NCI-H2227 (cell line): ENCODE measurements at regions not wholly inside any gene's neighbourhood (a gene's known extent, or its start where the extent isn't known, plus 50 kb on each side); places are given as distances from the start of the nearest gene placed in this dataset.
"Not testable (repeated sequence)": the region's sequence is repeated elsewhere in the genome, so short reads cannot be mapped to it uniquely, and the experiment has no call there.

ENCODE experiments used
- DNase-seq: peaks from one replicate; lab custom pipeline; 2025; ENCODE audit not compliant: unreplicated experiment; lab: John Stamatoyannopoulos, UW

DNA sequence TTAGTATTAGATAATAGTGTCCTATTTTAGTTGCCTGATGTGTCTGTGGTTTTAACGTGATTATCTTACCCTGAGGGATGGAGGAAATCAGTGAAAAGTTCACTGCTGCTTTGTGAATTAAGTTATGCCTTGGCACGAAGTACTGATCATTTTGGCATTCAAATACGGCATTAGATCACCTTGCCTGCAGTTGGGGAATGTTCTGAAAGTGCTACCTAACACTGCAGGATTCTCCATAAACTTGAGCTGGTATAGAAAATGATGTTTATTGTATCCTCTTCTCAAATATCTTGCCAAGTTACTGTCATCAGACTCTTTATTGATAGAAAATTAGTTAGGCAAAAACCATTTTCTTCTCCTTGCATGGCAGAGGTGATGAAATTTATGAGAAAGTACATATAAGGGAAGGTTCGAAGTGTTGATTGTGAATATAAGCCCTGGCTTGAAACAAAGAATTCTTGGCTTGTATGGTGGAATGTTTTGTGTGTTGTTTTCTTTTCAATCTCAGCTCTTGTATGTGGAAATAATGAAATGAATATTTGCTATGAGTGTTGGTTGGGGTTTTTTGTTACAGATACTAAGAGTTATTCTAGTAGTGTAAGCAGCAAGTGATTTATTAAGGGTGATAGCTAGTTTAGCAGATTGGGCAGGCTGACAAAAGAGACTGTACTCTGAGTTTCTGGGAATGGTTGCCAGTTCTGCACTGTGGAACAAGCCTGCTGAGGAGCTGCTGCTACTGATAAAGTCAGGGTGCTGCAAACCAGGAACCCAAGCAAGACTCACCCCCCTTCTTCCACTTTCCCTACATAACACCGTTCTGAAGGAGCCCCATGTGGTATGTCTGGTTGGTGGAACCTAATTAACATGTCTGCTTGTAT, 448.3 kb downstream of the PCNX1 start:
- DNase-seq: no peak

DNA sequence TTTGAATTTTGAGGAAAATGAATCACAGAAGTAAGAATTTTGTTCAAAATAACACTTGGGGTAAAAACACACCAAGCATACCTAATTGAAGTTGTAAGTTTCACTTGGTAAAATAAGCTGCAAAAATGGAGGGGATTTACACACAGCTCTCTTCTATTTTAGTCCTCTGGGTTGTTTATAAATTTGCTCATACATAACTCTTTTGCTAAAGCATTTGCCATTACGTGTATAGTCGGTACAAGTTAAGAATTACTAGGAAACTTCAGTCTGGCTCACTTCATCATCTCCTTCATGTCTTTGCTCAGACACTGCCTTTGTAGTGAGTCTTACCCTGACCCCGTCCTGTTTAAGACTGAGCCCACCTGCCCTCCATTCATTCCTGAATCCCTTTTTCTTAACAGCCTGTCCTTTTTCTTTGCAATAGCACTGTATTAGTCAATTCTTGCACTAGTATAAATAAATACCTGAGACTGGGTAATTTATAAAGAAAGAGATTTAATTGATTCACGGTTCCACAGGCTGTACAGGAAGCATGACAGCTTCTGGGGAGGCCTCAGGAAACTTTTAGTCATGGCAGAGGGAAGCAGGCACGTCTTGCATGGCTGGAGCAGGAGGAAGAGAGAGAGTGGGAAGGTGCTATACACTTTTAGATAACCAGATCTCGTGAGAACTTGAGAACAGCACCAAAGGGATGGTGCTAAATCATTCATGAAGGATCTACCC, 451.1 kb downstream of the PCNX1 start:
- no peak for DNase-seq

DNA sequence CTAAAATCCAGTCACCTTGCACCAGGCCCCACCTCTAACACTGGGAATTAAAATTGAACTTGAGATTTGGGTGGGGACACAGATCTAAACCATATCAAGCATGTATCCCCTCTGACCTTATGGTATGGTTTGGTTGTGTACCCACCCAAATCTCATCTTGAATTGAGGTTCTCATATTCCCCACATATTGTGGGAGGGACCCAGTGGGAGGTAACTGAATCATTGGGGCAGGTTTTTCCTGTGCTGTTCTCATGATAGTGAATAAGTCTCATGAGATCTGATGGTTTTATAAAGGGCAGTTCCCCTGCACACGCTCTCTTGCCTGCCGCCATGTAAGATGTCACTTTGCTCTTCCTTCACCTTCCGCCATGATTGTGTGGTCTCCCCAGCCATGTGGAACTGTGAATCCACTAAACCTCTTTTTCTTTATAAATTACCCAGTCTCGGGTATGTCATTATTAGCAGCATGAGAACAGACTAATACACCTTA, 451.7 kb downstream of the PCNX1 start:
- DNase-seq: not testable (repeated sequence)

DNA sequence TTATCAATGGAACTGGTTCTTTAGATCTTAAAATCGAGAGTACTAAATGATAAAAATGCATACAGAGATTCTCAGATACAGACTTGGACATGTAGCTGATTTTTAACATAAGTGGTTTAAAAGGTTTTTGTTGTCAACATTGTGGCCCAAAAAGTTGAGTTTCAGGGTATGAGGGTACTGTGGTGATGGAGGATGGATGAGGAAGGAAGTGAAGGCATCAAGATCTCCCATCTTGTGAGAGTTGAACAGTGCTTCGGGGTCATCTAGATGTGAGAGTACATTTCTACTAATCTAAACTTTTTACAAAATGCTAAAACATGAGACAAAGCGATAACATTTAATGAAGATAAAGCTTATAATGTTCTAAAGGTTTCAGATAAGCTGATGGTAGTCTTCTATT, 452.6 kb downstream of the PCNX1 start:
- no peak for DNase-seq

DNA sequence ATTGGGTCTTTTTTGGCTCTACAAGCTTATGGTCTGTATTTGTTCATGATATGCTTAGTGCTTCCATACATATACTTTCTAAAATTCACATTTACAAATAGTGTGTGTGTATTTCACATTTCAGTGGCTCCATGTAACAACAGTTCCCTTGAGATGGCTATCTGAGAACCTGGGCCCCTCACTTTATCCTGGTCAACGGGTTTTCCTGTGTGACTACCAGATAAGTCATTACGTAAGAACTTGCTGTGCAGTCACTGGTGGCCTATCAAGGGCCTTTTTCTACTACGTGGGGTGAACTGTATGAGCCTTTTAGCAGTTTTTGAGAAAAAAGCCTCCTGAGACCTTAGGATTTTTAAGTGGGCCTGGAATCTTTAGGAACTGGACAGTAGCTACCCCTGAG, 454.1 kb downstream of the PCNX1 start:
- no peak for DNase-seq

DNA sequence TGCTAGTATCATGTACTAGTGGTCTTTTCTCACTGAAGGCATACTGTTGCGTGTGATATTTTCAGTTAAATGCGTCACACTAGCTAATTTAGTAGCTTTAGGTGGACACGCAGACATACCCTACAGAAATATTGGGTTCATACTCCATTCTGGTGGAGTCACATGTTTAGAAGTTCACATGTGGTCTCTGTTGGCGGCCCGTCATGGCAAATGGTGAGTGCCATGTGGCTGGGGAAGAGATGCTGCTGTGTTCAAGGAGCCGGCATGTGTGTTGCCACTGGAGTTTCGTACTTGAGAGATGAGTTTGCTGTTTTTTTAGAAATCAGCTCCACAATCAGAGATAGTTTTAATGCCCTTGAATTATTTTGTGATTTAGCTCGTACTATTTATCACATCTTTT, 454.6 kb downstream of the PCNX1 start:
- no peak for DNase-seq

DNA sequence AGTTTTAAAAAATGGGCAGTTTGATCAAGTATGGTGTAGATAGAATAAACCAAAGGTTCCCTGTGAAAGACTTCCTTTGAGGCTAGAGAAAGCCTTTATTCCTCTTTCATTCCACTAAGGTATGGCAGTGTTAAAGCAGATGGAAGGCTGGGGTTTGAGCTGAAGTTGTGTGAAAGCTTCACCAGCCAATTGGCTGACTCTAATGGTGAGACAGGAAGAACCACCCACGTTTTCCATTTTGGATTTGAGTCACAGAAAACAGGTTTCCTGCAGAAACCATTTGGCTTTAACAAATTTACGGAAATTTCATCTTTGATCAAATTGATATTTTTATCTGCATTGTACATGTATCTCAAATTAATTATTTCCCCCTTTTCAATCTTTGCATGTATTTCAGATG, 455.0 kb downstream of the PCNX1 start:
- DNase-seq: no peak

DNA sequence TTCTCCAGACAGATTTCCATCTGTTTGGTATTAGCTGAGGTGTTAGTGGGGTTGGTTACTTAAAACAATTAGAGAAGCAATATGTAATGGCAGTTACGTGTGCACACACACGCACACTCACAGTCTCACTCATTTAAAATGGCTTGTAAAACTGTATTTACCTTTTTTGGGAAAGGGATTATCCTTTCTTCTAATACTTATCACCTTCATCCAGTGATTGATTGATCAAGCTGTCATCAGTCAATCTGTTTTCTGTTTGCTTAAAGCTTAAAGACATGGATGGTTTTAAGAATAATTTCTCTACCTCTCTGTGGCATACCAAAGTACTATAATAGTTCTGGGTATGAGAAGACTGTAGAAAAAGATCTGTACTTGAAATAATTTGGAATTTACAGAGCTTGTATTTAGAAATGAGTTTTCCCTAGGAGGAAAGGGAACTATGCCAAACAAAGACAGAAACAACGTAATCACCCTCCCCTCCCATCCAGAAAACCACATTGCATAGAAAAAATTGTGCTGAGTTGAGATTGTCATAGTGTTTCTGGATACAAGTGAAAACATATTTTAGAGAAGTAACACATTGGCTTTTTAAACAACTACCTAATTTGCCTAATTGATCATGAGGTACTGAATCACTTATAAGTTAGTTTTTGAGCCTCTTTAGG, 455.8 kb downstream of the PCNX1 start:
- no peak for DNase-seq

DNA sequence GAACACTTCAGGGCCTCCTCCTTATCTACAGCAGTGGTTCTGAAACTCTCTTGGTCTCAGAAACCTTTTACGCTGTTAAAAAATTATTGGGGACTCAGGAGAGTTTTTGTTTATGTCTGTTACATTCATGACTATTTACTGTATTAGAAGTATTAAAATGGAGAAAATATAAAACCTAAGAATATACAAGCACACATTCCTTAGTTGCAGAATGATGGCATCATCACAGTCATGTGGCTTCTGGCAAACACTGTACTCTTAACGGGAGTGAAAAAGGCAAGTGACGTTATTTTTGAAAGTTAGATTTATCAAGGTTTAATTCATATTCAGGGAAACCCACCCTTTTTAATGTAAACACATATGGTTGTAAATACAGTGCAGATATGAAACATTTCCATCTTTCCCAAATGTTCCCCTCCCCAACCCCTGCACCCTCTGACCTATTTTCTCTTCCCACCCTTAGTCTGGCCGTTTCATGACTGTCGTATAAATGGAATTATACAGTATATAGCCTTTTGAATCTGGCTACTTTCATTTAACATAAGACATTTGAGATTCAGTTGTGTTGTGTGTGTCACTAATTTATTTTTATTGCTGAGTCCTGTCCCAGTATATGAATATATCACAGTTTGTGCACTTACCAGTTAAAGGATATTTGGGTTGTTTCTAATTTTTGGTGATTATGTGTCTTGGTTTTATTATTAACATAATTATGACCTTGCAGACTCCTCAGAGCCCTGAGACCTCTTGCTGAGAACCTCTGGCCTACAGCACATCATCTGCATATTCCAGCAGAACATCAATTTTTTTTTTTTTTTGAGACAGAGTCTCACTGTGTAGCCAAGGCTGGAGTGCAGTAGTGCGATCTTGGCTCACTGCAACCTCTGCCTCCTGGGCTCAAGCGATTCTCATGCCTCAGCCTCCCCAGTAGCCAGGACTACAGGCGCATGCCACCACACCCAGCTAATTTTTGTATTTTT, 457.0 kb downstream of the PCNX1 start:
- no peak for DNase-seq

DNA sequence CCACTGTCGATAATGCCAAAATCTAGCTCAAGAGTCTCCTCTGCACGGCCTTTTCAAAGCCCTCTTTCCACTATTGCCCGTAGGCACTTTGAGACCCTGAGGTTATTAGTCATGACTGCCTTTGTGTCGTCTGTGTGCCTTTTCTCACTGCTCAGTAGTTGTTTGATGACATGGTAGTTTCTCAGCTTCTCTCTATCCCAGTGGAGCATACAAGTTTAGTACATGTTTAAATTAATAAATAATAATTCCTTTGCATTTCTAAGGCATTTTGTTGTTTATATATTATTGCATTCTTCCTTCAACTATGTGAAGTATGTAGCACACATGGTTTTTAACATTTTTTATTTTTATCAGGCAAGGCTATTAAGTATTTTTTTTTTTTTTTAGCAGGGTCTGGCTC, 458.1 kb downstream of the PCNX1 start:
- no peak for DNase-seq

DNA sequence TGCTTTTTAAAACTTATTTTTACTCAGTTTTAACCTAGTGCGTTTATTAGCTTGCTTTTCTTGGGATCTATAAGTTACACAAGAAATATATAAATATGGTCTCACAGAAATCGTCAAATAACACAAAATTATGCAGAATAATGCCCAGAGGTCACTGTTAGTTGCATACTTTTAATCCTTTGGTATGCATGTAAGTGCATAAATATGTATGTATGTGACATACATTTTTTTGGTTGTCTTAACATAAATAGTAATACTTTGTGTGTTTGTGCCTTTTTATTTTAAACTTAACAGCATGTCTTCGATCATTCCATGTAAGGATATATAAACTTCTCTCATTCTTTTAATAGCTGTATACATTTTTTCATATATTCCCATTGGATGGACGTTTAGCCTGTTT, 459.6 kb downstream of the PCNX1 start:
- DNase-seq: no peak

DNA sequence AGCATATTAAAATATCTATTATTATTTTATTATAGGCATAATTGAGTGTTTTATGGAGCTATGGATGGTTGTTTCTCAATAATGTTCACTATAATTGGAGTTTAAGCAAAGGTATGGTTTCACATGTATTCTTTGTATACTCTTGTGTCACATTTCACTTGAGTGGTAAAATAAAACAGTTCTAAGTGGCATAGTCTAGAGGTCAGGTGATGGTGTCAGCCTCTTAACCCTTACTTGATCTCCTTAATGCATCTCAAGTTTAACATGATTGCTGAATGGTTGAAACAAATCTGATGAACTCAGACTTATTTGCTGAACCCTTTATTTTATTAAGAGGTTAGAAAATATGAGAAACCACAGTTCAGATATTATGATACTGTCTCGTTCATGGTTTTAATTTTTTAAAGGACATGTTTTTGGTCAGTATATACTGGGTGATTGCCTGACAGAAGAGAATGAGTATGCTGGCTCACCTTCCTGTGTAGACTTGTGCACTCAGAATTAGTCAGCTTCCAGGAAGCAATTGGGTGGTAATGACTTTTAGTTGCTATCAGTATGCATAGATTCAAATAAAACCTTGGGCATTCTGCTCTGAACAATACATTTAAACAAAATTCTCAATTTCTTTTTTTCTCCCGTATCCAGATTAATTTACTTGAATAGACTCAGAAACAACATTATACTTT, 464.6 kb downstream of the PCNX1 start:
- no peak for DNase-seq

DNA sequence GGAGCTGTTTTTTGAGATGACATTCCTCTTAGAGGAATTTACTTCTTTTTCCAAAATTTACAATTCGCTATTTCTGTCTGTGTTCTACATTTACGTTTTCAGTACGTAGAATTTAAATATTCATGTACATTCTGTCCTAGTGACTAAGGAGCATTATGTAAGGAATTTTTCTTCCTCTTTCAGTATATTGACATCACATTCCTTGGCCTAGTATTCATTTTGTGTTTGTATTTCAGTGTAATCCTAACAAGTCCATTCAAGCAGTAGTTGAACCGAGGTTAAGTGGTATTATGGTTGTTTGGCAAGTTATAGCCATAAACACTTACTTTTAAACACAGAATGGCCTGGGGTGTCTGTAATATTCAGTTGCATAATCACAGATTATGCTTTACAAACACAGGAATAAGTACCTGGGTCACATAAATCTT, 465.2 kb downstream of the PCNX1 start:
- DNase-seq: no peak

DNA sequence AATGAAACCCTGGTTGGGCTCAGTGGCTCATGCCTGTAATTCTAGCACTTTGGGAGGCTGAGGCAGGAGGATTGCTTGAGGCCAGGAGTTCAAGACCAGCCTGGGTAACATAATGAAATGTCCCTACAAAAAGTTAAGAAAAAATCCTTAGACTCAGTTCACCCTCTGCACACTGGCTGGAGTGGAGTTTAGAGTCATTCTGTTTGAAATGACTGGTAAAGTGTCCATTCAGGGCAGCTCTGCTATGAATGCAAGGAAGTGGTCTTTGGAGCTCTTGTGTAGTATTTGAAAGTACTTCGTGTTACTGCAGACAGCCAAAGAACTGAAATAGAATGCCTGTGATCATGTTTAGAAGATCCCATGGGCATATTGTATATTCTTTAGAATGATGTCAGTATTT, 466.5 kb downstream of the PCNX1 start:
- DNase-seq: no peak

DNA sequence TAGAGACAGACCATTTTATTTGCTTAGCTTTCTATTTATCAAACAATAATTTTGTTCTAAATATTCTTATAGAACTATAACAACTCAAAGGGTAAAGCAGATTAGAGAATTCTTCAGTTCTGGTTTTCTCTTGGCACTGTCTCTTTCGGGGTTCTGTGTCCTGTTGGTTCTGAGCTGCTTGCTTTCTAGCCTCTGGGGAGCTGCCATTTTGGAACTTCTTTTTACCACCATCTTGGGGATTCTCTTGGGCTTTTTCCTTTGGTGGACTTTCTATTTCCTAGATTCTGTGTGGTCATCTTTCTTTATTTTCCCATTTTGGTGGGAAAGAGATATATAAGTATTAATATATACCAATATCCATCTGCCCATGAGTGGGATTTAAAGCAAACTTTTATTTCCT, 467.7 kb downstream of the PCNX1 start:
- DNase-seq: no peak

DNA sequence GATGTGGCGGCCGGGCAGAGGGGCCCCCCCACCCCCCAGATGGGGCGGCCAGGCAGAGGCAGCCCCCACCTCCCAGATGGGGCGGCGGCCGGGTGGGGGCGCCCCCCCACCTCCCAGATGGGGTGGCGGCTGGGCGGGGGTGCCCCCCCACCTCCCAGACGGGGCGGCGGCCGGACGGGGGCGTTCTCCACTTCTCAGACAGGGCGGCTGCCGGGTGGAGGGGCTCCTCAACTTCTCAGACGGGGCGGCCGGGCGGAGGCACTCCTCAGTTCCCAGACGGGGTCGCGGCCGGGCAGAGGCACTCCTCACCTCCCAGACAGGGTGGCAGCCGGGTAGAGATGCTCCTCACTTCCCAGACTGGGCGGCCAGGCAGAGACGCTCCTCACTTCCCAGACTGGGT, 469.8 kb downstream of the PCNX1 start:
- DNase-seq: no peak

DNA sequence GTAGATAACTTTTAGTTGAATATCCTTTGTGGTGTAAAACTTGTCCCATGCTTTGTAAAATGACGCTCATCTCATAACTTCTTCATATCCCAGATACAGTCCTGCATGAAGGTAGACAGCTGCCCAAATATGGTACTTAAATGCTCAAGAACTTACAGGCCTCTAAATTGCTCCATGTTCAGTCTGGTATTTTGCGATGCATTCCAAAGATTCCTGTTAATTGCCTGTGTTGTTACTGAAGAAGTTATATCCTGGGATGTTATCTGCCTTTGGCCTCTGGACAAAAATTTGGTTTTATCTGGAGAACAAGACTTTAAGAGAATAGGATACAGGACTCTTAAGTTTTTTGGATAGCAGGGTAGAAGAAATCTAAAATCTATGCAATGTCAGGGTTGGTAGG, 473.0 kb downstream of the PCNX1 start:
- DNase-seq: no peak

DNA sequence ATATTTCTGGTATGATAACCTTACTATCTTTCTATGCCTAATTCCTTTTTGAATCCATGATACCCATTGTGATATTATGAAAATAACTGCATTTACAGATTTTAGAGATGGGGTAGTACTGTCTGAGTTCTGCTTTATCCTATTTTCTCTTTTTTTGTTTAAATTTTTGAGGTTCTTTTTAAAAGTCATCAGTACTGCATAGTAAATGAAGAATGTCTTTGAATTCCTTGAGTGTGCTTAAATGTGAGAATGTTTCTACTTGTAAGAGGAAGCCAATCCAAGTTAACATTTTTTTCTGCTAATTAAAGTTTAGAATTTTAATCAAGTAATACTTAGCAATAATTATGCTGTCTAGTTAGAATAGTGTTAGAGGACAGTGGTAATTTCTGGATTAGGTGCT, 474.6 kb downstream of the PCNX1 start:
- DNase-seq: no peak

DNA sequence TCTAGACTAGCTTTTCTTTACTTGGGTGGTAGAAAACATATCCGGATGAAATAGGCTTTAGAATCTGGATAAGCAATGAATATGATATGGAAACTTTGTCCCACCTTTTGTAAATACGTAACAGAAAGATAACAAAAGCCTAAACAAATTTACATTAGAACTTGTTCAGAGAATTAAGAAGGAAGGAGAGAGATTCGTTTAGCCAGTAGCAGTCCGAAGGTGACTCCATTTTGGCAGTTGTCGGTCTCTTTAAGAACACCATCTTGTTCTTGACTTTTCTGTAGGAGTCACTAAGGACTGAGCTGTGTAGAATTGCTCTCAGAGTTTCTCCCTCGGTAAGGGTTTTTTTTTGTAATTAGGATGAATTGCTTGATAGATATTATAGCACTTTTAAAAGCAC, 475.1 kb downstream of the PCNX1 start:
- no peak for DNase-seq

DNA sequence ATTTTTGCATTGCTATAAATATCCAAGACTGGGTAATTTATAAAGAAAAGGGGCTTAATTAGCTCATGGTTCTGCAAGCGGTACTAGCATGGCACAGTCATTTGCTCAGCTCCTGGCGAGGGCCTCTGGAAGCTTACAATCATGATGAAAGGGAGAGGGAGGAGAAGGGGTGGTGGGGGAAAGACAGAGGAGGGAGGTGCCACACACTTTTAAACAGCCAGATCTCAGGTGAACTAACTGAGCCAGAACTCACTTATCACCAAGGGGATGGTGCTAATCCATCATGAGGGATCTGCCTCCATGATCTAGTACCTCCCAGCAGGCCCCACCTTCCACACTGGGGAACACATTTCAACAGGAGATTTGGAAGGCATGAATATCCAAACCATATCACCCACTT, 476.3 kb downstream of the PCNX1 start:
- no peak for DNase-seq
